Retinal pigment epithelial cell (primary cell): ENCODE measurements at regions not wholly inside any gene's neighbourhood (a gene's known extent, or its start where the extent isn't known, plus 50 kb on each side); places are given as distances from the start of the nearest gene placed in this dataset.
"Not testable (repeated sequence)": the region's sequence is repeated elsewhere in the genome, so short reads cannot be mapped to it uniquely, and the experiment has no call there.

Source experiments
- DNase-seq: peaks from one replicate; pipeline ENCODE4 v3.0.0-alpha.2; 2010; ENCODE audit warnings: low read depth
- H3K4me3 ChIP-seq: 2 replicates; pipeline ENCODE4 v1.5.1; 2011; ENCODE audit warnings: mild to moderate bottlenecking, low read length, control low read depth, moderate library complexity
- TF ChIP-seq, protein P1 (sequence below): conservative IDR thresholded peaks from 2 replicates; pipeline ENCODE4 v1.5.1; 2011; ENCODE audit warnings: low read depth, low read length, control low read depth, inconsistent platforms

DNA sequence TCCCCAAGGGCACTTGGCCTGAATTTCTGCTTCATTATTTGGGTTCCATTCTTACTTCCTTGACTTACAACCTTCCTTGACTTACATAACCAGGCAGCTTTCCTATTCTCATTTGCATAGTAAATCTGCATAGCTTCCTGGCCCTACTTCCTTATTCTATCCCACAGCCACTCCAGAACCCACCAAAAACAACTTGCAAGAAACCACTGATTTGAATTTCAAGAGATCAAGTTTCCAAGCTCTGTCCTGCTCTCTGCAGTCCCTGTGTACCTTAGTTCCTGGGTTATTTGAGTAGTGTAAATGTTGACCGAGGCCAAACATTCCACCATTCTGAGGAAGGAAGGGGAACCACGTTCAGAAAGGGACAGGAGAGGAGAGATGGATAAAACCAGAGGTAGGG is 603.3 kb downstream of the PTPRC start:
- no peak overlapping the region for H3K4me3 ChIP-seq
- no peak for DNase-seq
- TF ChIP-seq, protein P1, sequence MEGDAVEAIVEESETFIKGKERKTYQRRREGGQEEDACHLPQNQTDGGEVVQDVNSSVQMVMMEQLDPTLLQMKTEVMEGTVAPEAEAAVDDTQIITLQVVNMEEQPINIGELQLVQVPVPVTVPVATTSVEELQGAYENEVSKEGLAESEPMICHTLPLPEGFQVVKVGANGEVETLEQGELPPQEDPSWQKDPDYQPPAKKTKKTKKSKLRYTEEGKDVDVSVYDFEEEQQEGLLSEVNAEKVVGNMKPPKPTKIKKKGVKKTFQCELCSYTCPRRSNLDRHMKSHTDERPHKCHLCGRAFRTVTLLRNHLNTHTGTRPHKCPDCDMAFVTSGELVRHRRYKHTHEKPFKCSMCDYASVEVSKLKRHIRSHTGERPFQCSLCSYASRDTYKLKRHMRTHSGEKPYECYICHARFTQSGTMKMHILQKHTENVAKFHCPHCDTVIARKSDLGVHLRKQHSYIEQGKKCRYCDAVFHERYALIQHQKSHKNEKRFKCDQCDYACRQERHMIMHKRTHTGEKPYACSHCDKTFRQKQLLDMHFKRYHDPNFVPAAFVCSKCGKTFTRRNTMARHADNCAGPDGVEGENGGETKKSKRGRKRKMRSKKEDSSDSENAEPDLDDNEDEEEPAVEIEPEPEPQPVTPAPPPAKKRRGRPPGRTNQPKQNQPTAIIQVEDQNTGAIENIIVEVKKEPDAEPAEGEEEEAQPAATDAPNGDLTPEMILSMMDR = no peak

DNA sequence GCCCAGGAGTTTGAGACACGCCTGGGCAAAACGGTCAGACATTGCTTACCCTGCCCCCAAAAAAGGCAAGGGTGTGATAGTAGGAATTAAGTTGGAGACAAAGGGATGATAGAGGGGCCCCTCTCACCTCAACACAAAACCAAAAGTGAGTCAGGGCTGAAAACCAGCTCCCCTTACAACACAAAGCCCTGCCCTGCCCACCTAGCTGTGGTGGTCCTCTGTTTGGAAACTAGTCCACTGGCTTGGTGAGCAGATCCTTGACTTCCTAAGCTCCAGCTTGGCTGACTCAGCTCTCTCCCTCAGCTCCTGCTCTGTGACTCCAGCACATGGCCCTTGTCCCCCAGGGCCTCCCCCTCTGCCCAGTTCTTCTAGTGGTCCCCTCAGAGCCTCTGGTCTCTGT is 603.8 kb downstream of the PTPRC start:
- TF ChIP-seq, protein P1 = no peak
- no peak for DNase-seq
- no peak overlapping the region for H3K4me3 ChIP-seq

DNA sequence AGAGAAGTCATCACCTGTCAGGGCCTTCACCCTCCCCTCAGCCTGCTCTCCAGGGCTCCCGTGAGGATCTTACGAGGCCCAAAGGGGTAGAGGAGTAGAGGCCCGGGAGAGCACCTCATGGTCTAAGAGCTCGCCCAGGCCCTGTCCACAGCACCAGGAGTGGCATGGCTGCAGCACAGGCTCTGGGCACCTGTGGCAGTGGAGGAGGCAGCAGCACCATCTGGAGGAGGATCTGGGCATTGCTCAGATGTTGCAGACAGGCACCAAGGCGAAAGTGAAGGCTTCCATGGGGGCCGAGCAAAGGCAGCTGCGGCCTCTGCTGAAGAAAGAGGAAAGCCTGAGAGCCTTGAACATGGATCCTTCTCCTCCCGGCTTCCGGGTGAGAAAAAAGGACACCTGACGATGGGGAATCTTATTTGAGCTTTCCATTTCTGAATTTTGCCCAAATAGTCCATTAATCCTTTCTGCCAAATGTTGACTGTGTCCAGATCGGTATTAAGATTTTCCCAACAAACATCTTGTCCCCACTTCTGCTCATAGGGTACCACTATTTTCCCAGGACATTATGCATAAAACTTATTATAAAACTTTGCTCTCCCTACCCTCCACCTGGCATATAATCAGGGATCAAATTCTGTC is 604.7 kb downstream of the PTPRC start:
- H3K4me3 ChIP-seq = no peak overlapping the region
- DNase-seq = no peak
- TF ChIP-seq, protein P1 = peak; percentile 65

DNA sequence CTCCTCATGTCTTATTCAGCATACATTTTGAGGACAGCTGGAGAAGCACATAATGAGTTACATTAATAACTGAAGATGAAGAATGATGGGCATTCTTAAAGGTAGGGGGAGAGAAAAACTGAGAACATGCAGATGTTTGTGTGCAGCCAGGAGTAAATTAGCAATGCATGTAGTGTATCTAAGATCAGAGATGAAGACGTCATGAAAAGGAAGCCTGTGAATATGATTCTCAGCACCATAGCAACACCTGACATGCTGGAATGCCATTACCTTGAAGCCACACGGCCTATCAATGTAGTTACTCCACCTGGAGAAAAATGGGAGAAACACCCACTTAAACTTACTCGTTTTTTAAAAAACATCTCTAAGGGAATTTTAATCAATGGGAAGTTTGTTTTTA is 607.1 kb downstream of the PTPRC start:
- TF ChIP-seq, protein P1 = no peak
- DNase-seq = no peak
- H3K4me3 ChIP-seq = no peak overlapping the region

DNA sequence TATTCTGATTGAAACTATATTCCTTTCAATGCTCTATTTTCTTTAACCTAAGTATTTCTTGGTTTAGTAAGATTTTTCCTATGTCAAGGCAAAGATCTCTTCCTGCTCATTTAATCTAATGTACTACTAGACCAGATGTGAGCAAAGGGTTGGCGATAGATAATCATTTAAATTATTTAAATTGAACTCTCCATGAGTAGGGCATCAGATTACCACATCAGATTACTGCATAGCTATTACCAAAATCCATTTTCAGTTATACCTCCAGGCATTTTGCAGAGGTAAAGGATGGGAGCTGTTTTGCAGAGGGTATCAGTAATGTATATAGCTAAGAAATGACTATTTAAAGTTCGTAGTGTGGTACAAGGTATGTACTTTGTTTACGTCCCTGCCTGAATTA is 607.9 kb downstream of the PTPRC start:
- DNase-seq = no peak
- TF ChIP-seq, protein P1 = no peak
- no peak overlapping the region for H3K4me3 ChIP-seq

DNA sequence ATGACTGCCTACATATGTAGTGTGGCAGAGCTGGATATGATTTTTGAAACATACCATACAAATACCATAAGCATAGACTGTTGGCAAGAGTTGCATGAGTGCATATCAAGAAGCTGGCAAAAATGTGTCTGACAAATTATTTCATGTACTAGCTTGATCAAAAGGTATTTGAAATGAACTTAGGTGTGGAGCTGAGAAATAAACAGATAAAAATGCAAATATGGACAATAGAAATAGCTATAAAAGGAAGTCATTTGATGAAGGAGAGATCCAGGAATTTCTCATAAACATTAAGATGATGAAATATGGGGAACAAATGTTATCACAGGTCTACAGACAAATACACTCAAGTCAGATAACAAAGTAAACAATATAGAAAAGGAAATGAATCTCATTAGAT is 609.1 kb downstream of the PTPRC start:
- no peak overlapping the region for H3K4me3 ChIP-seq
- TF ChIP-seq, protein P1 = no peak
- no peak for DNase-seq

DNA sequence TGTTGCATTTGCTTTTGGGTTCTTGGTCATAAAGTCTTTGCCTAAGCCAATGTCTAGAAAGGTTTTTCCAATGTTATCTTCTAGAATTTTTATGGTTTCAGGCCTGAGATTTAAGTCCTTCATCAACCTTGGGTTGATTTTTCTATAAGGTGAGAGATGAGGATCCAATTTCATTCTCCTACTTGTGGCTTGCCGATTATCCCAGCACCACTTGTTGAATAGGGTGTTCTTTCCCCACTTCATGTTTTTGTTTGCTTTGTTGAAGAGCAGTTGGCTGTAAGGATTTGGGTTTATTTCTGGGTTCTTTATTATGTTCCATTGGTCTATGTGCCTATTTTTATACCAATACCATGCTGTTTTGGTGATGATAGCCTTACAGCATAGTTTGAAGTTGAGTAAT is 615.2 kb downstream of the PTPRC start:
- not testable (repeated sequence) for DNase-seq, H3K4me3 ChIP-seq
